ENCODE measurements at regions not wholly inside any gene's neighbourhood (a gene's known extent, or its start where the extent isn't known, plus 50 kb on each side); places are given as distances from the start of the nearest gene placed in this dataset.

- DNase-seq: no peak
These were observed 191.8 kb downstream of the MELK start for GRCh38 chr9:36764364-36765076.

GRCh38 chr9:36765077-36765390 lies 192.3 kb downstream of the MELK start:
- no peak for DNase-seq

GRCh38 chr9:36765468-36766341 lies 193.0 kb downstream of the MELK start:
- DNase-seq: peak; percentile 91

DNA sequence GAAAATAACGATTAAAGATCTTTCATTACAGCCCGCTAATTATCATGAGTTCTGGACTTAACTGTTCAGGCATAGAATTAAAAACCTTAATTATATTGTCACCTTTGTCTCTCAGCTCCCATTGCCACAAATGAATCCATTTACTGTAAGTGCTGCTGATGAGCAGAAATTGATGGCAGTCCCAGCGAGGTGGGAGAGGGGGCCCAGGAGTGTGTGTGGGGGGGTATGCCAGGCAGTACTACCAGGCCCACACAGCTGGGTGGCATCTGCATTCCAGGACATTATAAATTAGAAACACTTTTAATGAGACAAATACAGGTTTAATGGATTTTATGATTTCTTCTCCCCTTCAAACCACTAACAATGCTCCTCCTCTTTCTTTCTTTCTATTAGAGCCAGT lies 196.0 kb downstream of the MELK start:
- DNase-seq: no peak

DNA sequence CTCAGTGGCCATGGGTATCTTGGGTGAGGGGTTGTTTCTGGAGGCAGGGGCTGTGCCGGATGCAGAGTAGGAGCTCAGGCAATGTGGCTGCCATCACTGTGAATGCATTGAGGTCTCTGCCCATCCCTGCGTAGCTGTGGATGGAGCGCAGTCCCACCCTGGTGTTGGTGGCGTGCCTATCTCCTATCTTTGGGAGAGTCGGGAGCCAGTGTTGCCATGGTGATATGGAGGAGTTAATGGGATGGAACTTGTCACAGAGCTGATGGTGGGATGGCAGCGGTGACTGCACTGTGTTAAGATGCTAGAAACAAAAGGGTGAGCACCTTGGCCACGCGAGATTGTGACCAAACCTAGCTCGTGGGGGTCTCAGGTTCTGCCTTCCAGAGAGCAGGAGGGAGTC lies 197.3 kb downstream of the MELK start:
- DNase-seq: no peak

DNA sequence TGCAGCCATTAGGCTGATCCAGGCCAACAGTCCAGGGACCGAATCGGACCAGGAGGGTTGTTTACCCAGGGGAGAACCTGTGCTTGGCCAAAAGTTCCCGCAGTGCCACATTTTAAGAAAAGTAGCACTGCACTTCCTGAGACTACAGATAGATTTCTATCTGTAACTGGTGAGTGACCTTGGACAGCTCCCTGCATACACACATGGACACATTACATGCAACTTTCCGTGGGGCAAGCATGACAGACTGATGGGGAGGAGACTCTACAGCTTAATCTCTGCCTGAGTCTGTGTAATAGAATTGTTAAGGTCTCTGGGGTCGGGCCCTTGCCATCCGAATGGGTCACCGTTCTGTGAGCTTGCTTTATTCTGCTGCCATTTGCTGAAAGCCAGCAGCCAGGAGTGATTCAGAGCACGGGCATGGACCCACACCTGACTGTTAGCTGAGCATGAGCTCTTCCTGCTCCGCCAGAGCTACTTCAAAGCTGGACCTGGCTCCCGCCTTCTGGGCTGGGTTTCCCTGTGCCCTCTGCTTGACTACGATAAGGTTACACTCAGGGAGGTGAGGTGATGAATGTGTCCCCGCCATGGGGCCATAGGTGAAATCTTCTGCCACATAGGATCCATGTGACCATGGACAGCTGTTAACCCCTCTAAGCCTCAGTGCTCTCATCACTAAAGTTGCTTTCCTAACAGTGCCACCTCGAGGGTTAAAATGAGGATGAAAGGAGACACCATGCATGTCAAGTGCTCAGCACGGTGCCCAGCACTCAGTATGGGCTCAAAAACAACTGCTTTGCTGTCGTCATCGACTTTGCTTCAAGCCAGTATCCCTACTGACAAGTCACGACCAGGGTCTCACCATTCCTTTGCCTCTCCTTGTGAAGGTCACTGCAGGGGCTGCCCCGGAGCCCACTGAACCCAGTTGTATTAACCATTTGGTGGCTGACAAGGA lies 200.0 kb downstream of the MELK start:
- no peak for DNase-seq

- DNase-seq: no peak
These were observed 206.0 kb downstream of the MELK start for GRCh38 chr9:36778682-36779081.

DNA sequence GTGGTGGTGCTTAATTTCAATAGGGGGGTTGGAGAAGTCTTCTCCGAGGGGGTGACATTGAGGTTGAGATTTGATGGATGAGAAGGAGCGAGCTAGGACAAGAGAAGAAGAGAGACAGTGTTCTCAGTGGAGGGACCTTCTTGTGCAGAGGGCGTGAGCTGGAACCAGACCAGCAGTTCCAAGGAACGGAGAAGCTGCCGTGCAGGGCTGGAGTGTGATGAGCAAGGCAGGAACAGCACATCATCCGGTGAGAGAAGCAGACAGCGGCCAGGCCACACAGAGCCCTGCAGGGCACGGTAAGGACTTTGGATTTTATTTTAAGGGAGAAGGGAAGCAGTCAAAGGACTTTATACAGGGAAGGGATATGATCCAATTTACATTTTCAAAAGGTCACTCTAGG lies 206.9 kb downstream of the MELK start:
- DNase-seq: no peak

DNA sequence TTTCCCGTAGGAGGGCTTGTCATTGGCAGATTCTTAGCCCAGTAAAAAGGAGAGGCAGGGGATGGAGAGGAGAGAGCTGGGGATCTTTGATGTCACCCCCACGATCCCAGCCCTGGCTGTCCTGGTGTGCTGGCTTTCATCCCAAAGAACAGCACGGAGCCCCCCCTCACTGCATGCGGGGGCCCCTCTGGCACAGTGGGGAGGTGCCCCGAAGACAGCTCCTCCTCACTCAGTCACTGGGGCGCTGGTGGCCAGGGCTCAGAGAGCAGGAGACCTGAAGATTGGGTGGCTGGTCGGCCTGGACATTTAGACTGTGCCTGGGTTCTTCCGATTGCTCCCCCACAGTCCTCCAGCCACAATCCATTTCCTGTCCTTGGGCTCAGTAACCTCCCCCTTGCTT lies 207.5 kb downstream of the MELK start:
- DNase-seq: no peak

DNA sequence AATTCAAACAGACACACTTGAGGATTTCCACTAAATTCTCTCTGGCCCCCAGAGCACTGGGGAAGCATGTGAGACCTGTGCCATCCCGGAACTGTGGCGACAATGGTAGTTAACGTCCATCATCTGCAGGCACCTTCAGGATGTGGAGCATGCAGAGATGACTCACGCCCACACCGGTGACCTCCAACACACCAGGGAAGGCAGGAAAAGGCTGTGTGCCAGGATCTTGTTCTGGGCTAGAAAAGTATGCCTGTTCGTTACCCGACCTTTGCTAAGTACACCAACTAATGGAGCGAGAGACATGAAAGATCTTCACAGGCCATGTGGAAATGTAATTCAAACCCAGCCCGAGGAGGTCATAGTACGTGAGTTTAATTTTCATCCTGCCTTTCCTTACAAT lies 208.8 kb downstream of the MELK start:
- DNase-seq: no peak
